Activated T-cell treated with anti-CD3 and anti-CD28 coated beads for 4 hours (primary cell): ENCODE measurements at regions not wholly inside any gene's neighbourhood (a gene's known extent, or its start where the extent isn't known, plus 50 kb on each side); places are given as distances from the start of the nearest gene placed in this dataset.

ENCODE experiments used
- DNase-seq: peaks from one replicate; pipeline ENCODE4 v3.0.0-alpha.2; 2020

DNA sequence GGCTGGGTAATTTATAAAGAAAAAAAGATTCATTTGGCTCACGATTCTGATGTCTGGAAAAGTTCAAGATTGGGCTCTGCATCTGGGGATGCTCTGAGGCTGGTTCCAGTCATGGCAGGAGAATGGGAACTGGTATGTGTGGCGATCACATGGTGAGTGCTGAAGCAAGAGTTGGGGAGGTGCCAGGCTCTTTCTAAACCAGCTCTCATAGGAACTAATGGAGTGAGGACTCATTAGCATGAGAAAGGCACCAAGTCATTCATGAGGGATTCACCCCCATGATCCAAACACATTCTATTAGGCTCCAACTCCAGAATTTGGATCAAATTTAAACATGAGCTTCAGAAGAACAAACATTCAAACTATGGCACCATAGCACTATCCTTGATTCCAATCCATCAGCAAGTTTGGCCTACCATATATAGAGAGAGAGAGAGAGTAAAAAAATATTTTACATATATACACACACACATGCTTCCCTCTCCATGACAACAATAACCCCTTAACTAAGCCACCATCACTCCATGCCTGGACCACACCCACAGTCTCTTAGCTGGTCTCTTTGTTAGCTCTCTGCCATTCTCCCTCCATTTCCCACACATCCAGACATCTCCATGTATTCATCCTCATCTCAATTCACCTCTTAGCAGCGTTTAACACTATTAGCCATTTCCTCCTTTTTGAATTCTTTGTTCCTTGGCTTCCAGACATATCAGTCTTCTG is 57.9 kb downstream of the NPY start:
- no peak for DNase-seq

DNA sequence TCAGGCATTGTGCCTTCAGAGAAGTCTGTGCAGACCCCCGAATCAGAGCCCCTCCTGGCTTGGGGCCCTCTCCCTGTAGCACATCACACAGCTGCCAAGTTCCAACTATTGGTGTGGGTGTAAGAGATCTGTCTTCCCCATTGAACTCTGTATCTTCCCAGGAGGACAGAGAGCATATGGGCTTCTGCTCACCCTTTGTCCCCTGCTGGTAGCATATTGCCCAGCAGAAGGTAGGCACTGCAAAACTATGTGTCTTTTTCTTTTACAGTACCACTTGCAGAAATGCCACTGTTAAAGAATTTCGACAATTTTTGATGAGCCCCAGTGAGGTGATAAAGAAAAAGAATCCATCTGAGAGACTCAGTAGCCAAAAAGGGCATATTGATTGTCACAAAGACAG is 59.6 kb downstream of the NPY start:
- no peak for DNase-seq

DNA sequence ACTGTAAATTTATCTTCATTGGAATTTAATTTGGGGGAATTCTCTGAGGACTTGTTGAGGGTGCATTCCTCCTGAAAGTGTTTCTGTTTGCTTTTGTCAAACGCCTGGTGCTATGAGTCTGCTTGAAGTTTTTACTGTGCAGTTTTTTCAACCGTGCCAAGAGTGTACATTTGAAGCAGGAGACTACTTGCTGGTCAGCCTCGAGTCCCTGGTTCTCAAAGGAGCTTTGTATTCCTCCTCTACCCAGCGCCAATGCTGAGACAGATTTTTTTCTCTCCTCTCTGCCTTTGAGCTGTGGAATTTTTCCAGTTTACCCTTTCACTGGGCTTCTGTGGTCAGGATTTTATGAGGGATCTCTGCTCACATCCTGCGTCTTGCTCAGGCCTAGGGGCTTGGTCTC is 62.1 kb downstream of the NPY start:
- DNase-seq = no peak

DNA sequence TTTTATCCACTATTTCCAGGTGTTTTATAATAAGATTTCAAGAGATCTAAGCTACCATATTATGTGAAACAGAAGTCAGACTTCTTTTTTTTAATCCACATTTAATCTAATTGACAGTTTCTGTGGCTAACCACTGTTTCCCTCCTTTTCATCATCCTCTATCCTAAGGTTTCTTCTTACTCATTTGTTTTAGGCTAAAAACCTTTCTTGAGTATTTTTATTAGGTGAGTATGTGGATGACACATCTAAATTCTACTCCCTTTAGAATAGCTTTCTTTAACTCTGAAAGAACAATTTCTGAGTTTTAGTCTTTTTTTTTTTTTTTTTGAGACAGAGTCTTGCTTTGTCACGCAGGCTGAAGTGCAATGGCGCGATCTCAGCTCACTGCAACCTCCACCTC is 62.7 kb downstream of the NPY start:
- DNase-seq = no peak

DNA sequence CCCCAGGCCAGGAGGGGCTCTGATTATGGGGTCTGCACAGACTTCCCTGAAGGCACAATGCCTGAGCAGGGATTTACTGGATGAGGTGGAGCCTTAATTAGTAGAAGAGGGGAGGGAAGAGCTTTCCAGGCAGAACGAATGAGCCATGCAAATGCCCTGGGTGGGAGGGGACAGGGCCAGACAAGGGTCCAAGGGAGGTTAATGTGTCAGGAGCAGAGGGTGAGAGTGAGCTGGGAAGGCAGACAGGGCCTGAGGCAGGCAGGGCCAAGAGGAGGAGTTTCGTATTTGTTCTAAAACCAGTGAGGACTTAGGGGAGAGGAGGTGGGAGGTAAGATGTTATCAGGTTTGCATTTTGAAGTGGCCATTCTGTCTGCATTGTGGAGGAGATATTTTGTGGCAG is 65.3 kb downstream of the NPY start:
- DNase-seq = no peak

DNA sequence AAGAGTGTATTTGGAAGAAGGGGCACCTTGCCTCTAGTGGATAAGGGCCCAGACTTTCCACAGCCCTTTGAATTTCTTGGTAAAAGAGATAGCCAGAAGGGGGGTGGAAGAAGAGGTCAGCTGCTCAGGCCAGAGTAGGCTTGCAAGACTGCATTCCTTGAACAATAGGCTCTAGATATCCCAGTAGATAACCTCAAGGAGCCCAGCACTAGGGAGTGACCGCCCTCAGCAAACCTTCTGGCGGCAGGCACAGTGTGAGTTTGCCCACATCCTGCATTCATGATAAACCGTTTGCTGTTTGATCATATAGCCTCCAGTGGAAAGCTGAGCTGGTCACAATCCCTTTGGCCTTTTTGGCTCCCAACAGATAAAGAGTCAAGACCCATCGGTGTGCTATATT is 70.5 kb downstream of the NPY start:
- DNase-seq = no peak

DNA sequence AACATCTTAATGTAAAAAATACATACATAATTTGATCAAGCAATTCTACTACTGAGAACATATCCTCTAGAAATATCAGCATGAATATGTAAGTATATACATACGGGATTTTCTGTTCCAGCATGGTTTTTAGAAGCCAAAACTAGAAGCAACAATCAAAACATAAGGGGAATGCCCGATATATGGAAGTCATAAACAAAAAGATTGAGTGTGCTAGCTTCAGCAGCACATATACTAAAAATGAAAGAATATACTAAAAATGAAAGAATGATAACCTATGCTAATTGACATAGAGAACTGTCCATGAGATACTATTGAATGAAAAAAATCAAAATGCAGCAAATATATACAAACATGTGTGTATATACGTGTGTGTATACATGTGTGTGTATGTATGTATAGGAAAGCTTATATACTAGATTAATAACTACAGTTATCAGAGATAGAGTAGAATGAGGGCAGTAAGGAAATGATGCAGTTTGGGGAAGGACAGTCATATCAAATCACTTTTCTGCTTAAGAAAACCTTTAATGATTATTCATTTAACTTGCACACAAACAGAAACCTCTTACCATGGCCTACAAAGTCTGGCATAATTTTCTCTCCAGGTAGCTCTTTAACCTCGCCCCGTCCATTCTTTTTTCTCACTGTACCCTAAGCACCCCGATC is 72.9 kb downstream of the NPY start:
- no peak for DNase-seq

DNA sequence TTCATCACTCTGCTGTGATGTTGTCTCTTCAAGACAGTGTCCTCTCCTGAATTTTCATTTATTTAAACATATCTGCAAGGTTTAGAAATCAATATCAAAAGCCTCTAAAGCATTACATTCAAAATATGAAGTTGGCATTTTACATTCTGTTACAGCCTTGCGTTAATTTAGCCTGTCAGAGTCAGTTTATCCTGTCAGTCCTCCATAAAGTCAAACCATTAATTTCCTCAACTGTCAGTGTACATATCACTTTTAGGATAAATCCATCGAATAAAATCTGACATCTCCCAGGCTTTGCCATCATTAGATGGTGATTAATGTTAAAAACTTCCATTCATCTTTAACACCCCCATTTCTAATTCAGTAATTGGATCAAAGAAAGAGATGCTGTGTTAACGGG is 77.0 kb downstream of the NPY start:
- DNase-seq = no peak

DNA sequence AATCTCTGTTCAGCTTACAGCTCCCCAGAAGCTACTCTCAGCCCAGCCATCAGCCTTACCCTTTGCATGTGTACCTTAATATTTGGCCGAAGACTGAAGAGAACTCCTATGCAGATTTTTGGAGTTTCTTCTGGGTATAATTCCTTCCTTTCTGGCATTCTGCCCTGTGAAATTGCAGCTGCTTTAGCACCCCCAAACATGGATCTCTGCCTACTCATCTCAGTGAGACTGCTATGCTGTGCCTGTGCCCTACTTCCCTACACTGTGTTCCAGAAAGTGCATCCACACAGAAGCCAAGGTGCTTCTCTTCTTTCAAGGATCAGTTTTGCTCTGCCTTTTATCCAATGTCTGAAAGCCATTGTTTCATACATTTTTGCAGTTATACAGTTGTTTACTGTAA is 81.6 kb downstream of the NPY start:
- no peak for DNase-seq

DNA sequence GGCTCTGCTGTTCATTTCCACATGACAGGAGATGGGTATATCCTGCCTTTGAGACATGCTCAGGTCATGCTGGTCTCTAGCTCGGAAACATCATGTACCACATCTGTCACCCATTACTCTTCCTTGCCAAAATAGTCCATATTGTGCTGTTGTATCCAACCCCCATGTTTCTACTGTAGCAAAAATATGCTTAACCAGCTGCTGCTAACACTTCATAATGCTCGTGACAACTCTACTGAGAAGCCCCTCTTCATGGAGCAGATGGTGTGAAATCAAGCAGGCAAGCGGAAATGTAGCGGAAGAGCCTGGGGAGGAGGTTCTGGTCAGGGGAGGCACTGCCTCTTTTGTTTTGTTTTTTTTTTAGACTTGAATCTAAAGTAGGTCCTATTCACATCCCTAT is 82.9 kb downstream of the NPY start:
- no peak for DNase-seq

DNA sequence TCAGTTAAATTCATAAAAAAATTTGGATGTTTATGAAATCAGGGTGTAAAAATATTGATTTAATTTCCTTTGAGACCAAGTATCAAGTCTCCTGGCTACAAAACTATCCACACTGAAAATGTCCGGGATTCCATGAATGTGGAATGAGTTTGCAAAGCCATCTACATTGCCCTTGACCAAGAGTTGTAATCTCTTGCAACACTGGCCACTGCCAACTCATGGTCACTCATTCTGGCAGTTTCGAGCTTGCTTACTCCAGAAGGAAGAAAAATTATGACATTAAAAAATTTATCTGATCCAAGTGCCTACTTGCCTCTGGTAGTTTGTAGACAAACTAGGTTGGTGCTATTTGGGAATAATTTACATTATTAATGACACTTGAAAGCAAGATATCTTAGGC is 84.2 kb downstream of the NPY start:
- DNase-seq = no peak

DNA sequence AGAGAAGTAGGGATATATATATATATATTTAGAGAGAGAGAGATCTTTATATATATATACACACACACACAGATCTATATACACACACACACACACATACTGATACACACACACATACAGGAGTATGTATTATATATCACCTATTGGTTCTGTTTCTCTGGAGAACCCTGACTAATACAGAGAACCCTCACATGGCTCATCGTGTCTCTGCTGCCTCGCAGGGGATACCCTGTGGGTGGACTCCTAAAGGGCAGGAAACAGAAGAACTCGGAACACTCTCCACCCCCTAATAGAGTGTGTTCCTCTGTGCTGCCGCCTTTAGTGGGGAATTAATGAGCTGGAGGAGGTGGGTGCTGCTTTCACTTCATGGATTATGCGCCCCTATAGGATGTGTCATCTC is 86.6 kb downstream of the NPY start:
- DNase-seq = no peak

DNA sequence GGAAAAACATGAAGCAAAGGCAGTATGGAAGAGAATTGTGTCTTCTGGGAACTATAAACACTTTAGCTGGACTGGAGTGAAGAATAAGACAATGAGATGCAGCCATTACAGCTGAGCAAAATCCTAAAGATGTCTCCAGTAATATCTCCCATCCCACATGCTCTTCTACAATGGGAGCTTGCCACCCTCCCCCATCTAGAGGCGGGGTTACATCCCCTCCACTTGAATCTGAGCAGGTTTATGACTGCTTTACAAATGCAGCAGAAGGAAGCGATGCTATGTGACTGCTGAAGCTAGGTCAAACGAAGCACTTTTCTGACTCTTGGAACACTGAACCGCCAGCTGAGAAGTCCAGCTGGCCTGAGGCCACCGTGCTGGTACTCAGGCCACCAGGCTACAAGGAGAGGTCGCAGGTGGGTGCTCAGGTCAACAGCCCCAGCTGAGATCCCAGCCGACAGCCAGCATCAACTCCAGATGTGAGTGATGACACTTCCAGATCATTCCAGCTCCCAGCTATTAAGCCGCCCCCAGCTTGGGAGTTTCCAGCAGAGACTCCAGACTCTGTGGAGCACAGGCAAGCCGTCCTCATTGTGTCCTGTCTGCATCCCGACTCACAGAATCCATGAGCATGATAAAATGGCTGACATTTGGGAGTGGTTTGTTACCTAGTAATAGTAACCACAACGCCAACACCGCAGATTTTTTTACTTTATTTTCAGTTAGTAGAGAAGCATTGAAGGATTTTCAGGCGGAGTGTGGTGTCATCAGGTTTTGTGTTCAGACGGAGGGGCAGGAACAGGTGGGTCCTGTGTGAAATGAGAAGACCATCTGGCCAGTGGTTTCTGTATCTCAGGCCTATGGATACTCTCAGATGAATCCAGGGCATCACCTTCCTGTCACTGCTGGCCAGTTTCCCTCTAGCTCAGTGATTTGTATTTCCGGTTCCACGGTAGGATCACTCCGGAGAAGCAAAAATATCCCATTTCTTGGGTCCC is 89.3 kb downstream of the NPY start:
- DNase-seq = no peak

DNA sequence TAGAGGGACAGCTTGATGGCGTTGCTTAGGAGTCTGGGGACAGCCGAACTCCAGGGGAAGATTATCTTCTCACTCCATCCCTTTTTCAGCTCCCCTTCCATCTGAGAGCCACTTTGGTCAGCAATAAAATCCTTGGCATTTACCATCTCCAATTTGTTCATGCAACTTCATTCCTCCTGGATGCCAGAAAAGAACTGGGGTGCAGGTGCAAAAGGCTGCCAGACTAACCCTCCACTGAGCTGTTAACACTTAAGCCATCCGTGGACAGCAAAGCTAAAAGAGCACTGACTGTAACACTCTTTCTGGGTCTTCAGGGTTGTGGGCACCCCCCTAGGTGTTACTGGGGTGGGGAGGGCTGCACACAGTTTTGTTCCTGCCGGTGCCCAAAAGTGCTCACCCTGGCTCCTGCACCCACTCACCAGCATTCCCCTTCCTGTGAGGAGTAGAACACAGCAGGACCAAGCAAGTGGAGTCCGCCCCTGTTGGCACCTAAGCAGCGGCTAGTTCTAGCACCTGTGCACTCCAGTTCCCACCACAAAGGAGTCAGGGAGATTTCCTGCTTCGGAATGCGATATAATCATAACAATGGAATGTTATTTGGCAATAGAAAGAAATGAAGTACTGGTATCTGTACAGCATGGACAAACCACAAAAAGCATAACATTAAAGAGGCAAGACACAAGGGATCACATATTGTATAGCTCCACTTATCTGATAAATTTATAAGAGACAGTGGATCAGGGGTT is 95.1 kb downstream of the NPY start:
- DNase-seq = no peak

DNA sequence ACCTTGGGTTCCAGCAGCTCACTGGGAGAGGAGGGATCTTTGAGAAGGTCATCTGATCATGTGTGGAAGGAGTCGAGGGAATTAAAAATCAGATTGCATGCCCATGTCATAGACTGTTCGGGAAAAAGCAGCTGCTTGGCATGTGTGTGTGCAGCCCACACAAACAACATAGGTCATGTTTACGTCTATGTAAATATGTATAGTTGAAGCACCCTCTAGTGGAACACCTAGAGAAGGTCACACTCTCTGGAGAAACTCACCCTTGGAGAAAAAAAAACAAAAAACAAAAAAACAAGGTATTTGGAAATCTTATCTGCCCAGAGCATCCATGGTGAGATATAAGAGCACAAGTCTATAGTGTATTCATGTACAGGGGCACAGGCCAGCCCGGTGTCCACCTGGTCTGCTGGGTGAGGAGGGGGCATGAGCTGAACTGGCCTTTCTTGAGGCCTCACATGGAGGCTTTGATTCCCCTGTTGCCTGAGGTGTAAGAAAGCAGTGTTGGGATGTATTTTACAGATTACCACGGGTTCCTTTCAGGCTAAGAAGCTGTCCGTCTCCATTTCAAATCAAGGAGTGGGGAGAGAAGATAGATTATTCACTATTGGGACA is 98.0 kb downstream of the NPY start:
- DNase-seq = no peak

DNA sequence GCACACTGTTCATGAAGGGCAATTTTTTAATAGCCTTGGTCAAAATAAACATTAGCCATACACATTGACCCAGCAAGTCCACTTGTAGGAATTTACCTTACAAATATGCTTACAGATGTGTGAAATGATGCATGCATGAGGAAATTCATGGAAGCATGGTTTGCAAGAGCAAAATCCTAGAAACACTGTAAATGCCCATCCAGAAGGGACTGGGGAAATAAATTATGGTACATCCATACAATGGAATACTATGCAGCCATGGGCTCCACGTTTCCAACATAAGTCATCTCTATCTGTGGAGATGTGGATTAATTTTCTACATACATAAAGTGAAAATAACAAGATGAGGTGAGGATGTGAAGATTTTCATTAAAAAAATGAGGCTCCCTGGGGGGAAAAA is 99.1 kb downstream of the NPY start:
- DNase-seq = no peak

DNA sequence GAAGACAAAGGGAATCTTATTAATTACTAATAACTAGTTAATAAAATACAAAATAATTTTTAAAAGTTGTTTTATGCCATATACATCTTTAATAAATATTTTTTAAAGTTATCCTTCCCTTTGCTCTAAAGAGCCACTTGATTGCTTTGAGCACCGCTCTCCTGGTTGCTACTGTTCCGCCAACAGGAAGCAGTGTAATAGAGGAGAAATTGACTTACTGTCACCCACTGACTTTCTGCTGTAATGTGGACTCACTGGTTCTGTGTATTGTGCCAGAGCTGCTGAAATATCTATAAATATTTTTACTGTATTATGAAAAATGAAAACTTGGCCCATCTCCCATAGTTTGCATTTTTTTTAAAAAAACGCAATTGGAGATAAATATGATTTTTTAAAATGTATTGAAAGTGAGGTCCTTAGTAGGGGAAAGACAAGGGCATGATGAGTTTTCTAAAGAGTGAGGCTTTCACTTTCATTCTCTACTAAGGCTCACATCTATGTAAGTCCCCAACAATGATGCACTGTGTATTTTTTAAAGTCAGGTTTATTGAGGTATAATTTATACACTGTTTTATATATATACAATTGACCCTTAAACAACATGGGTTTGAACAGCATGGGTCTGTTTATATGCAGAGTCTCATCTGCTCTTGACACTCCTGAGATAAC is 100.5 kb downstream of the NPY start:
- no peak for DNase-seq

DNA sequence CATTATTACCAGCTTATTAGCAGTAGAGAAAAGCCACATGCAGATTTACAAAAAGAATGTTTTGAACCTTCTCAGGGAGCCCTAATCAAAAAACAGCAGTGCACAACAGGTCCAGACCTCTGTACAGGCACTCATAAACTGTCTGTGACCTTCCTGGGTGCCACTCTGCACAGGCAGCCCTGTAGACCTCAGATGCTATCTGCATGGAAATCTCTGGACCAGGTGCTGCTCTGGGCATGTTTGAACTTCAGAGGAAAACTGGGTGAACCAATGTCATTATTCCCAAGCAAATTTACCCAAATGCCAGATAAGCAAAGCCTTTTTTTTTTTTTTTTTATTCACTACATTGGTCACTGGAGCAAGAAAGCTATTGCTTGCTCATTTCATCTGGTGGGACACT is 104.2 kb downstream of the NPY start:
- DNase-seq = no peak

DNA sequence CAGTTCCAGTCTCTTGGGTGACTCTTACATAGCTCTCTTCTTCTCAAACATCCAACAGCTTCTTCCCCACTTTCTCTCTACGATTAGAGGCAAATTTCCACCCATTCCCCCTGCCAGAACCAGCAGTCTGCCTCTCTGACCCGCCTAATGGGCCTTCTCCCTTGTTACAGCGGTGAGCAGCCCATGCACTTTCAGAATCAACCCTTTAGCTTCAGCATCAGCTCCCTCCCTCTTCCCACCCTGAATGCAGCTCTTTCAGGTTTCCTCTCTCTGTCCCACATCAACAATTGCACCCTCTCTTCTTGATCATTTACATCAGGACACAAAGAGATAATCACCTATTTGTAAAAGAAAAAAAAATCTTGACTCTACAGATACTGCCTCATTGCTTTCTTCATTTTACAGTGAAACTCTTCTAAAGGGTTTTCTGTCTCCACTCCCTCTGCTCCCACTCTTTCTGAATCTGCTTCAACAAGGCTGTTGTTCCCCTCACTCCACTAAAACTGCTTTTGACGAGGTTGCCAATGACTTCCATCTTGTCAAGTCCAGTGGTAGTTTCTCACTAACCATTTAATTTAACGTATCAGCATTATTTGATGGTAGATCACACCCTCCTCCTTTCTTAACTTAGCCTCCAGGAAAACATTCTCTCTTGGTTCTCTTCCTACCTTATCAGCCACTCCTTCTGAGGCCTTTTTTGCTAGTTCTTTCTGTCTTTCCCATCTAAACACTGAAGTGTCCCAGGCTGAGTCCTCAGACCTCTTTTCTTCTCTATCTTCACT is 106.6 kb downstream of the NPY start:
- no peak for DNase-seq

DNA sequence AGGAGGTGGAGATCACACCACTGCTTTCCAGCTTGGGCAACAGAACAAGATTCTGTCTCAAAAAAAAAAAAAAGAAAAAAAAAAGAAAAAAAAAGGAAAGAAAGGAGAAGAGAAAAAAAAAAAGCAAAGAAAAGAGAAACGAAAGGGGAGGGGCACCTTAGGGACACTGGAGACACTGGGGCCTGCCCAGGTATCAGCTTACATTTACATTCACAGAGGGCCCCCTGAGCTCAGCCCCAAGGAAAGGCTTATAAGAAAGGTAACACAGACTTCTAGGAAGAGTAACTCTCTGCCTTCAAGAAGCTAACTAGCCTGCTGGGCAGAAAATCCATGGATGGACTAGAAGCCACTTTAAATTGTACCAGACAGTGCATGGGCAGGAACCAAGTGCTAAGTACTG is 108.8 kb downstream of the NPY start:
- DNase-seq = no peak

DNA sequence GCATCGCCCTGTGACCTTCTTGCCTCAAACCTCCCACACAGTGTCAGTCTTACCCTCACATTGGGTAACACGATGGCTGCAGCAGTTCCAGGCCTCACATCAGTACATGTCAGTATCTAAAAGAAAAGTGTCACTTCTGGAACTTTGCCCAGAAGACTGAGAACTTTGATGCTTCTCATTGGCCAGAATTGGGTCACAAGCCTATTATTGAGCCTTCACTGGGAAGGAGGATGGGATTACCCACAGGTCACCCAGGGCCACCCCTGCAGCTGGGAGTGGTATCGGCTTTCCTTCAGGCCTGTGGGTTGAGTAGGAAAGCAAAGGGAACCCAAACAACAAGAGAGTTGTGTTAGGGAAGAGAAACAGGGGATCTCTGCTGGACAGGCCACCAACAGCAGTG is 111.5 kb downstream of the NPY start:
- DNase-seq = no peak
